Adrenal gland (tissue), 9 donors: ENCODE measurements at regions not wholly inside any gene's neighbourhood (a gene's known extent, or its start where the extent isn't known, plus 50 kb on each side); places are given as distances from the start of the nearest gene placed in this dataset.

Source experiments
- DNase-seq, 7 donors: peaks; one replicate each; pipeline ENCODE4 v3.0.0-alpha.2; 2019 to 2020
- H3K27ac ChIP-seq, 5 donors: fragments of 200-600 bp; sonication (generic) in 4 of 5; 1 replicate in 3 of 5; 2 replicates in 2 of 5; pipeline versions ENCODE4 v1.5.1 to v1.8.0; 2016 to 2020; ENCODE audit warnings: mild to moderate bottlenecking in 1 of 5
- H3K27me3 ChIP-seq: fragments of 200-600 bp; 2 replicates; pipeline ENCODE4 v1.8.0; 2021
- H3K36me3 ChIP-seq, 2 donors: fragments of 200-600 bp; replicated peaks in 1 of 2; 1 replicate in 1 of 2; 2 replicates in 1 of 2; pipeline versions ENCODE4 v1.5.1 to v1.8.0; 2018 to 2022
- H3K4me1 ChIP-seq, 2 donors: fragments of 200-600 bp; replicated peaks in 1 of 2; 1 replicate in 1 of 2; 2 replicates in 1 of 2; pipeline versions ENCODE4 v1.5.1 to v1.8.0; 2018 to 2021
- H3K4me3 ChIP-seq, 4 donors: fragments of 200-600 bp; sonication (generic) in 3 of 4; one replicate each; pipeline ENCODE4 v1.5.1; 2016 to 2018
- H3K9me3 ChIP-seq, 3 donors: fragments of 200-600 bp; sonication (generic) in 1 of 3; replicated peaks in 1 of 3; 1 replicate in 2 of 3; 2 replicates in 1 of 3; pipeline versions ENCODE4 v1.5.1 to v1.8.0; 2016 to 2021
- CTCF ChIP-seq, 6 experiments: fragments of 450-650 bp in 4 of 6; fragments of 200-600 bp in 2 of 6; sonication (generic) in 1 of 6; IDR thresholded peaks; 1 replicate in 5 of 6; 2 replicates in 1 of 6; pipeline versions ENCODE4 v1.5.1 to v1.8.0; 2016 to 2021; ENCODE audit warnings: antibody characterized with exemption in 6 of 6, mild to moderate bottlenecking in 2 of 6, moderate library complexity in 1 of 6
- POLR2A ChIP-seq, 2 donors: fragments of 450-650 bp; IDR thresholded peaks; one replicate each; pipeline ENCODE4 v1.6.1; 2017; ENCODE audit warnings: antibody characterized with exemption in 2 of 2, mild to moderate bottlenecking in 2 of 2, moderate library complexity in 1 of 2
- WGBS, 4 donors: extraction: QIAGEN DNeasy Blood & Tissue Kit in 2 of 4; methylation state at CpG; one replicate each; pipeline versions ENCODE4 v1.1.5 to v1.1.7; 2013 to 2017; 5-methylcytosine and 5-hydroxymethylcytosine counted together
- intact Hi-C, 2 donors: fragments of 100-400 bp; cut with DNase I; formaldehyde crosslinking; loops; one replicate each; pipeline versions ENCODE4 v1.14.1 to v1.15.0; 2022 to 2023
- donor health status: healthy with polysubstance abuse.
- donor health status: Bipolar disorder and iron deficiency.
- donor health status: DM: yes; HTN: yes; CAD: no.
- donor health status: DM: no; HTN: no; CAD: no.
- donor health status: DM: no; HTN: no; CAD: no.

GRCh38 chr17:77436058-77436442 is 295.3 kb downstream of the SEC14L1 start:
- intact Hi-C loops: loop anchor here in 1 of 2 donors (10.0 kb wide), 1 partner anchor 49 kb away; no protein-coding TSS in a partner anchor
- WGBS, 4 donors: 52 to 73% (median 63%) methylated on average over 7 to 11 of the region's 11 CpGs
- H3K4me3 ChIP-seq: no peak overlapping the region
- peak in 4 of 7 donors; percentile 47 to 77 (median 58) for DNase-seq
- peak overlapping the region in 2 of 5 donors; percentile 19 to 71 for H3K27ac ChIP-seq
- no peaks in the 10 kb centered on the region for H3K36me3 ChIP-seq
- TF ChIP-seq CTCF (IDR thresholded peaks at IDR 0.05): no peak
- no peak for TF ChIP-seq POLR2A (IDR thresholded peaks at IDR 0.05)
- no peaks in the 10 kb centered on the region for H3K9me3 ChIP-seq
- H3K4me1 ChIP-seq: peaks cover 64 to 94% of the 10 kb centered on the region in 2 donors
- H3K27me3 ChIP-seq: no peaks in the 10 kb centered on the region

GRCh38 chr17:77436481-77436880 is 295.7 kb downstream of the SEC14L1 start:
- H3K4me1 ChIP-seq: peaks cover 65 to 93% of the 10 kb centered on the region in 2 donors
- no peaks in the 10 kb centered on the region for H3K27me3 ChIP-seq
- no peak for TF ChIP-seq CTCF (IDR thresholded peaks at IDR 0.05)
- TF ChIP-seq POLR2A (IDR thresholded peaks at IDR 0.05): no peak
- intact Hi-C loops: loop anchor here in 1 of 2 donors (10.0 kb wide), 1 partner anchor 48 kb away; no protein-coding TSS in a partner anchor
- WGBS, 4 donors: 45 to 53% (median 51%) methylated on average over 11 of the region's 11 CpGs
- no peak overlapping the region for H3K4me3 ChIP-seq
- H3K36me3 ChIP-seq: no peaks in the 10 kb centered on the region
- no peak for DNase-seq
- H3K9me3 ChIP-seq: no peaks in the 10 kb centered on the region
- H3K27ac ChIP-seq: peak overlapping the region in 2 of 5 donors; percentile 38 to 71

- H3K9me3 ChIP-seq: no peaks in the 10 kb centered on the region
- intact Hi-C loops: loop anchor here in 1 of 2 donors (10.0 kb wide), 1 partner anchor 48 kb away; no protein-coding TSS in a partner anchor
- H3K27ac ChIP-seq: peak overlapping the region in 2 of 5 donors; percentile 38 to 71
- TF ChIP-seq CTCF (IDR thresholded peaks at IDR 0.05): no peak
- TF ChIP-seq POLR2A (IDR thresholded peaks at IDR 0.05): no peak
- H3K4me3 ChIP-seq: no peak overlapping the region
- DNase-seq: peak in 4 of 7 donors; percentile 49 to 73 (median 54)
- no peaks in the 10 kb centered on the region for H3K27me3 ChIP-seq
- no peaks in the 10 kb centered on the region for H3K36me3 ChIP-seq
- 23 to 52% (median 42%) methylated on average over 8 to 10 of the region's 10 CpGs for WGBS, 4 donors
- H3K4me1 ChIP-seq: peaks cover 65 to 98% of the 10 kb centered on the region in 2 donors
These were observed 296.2 kb downstream of the SEC14L1 start for GRCh38 chr17:77437017-77437416.

- no peaks in the 10 kb centered on the region for H3K27me3 ChIP-seq
- H3K9me3 ChIP-seq: no peaks in the 10 kb centered on the region
- H3K4me1 ChIP-seq: peaks cover 65 to 92% of the 10 kb centered on the region in 2 donors
- H3K27ac ChIP-seq: peak overlapping the region in 1 of 5 donors; percentile 13
- no peaks in the 10 kb centered on the region for H3K36me3 ChIP-seq
- DNase-seq: no peak
- intact Hi-C loops: loop anchor here in 1 of 2 donors (10.0 kb wide), 1 partner anchor 47 kb away; no protein-coding TSS in a partner anchor
- no peak overlapping the region for H3K4me3 ChIP-seq
- WGBS, 4 donors: 83 to 93% (median 83%) methylated on average over 9 to 12 of the region's 12 CpGs
- TF ChIP-seq CTCF (IDR thresholded peaks at IDR 0.05): no peak
These were observed 297.0 kb downstream of the SEC14L1 start for GRCh38 chr17:77437747-77438146.
